ENCODE measurements at regions not wholly inside any gene's neighbourhood (a gene's known extent, or its start where the extent isn't known, plus 50 kb on each side); places are given as distances from the start of the nearest gene placed in this dataset.

DNA sequence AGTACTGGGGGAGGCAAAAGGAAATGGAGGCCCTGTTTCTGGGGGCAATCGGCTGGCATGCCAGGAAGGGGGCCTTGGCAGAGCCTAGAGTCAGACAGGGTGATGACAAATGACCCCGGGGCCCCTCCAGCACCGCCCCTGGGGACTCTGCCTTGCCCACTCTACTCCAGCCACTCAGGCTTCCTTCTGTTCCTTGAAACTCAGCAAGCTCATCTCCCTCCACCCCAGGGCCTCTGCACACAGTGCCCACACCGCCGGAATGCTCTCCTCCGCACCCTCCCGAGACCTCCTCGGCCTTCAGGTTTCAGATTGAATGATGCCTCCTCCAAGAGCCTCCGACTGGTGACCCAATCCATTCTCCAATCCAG is 122.5 kb upstream of the ZBTB40 start:
- Mint-ChIP-seq H3K27me3 (ENCODE audit: unreplicated experiment) (peaks cover 27% of the 10 kb centered on the region), H3K27ac (ENCODE audit: unreplicated experiment) (no peak overlapping the region), H3K4me1 (ENCODE audit: low read depth, unreplicated experiment) (no peaks in the 10 kb centered on the region), H3K36me3 (ENCODE audit: insufficient read depth, unreplicated experiment) (no peaks in the 10 kb centered on the region), H3K4me3 (ENCODE audit: low read depth, unreplicated experiment) (no peak overlapping the region), H3K9me3 (ENCODE audit: low read depth, unreplicated experiment) (no peaks in the 10 kb centered on the region)
- BruUV-seq (replicated peaks): no TSS peak
- TF ChIP-seq, protein P1, sequence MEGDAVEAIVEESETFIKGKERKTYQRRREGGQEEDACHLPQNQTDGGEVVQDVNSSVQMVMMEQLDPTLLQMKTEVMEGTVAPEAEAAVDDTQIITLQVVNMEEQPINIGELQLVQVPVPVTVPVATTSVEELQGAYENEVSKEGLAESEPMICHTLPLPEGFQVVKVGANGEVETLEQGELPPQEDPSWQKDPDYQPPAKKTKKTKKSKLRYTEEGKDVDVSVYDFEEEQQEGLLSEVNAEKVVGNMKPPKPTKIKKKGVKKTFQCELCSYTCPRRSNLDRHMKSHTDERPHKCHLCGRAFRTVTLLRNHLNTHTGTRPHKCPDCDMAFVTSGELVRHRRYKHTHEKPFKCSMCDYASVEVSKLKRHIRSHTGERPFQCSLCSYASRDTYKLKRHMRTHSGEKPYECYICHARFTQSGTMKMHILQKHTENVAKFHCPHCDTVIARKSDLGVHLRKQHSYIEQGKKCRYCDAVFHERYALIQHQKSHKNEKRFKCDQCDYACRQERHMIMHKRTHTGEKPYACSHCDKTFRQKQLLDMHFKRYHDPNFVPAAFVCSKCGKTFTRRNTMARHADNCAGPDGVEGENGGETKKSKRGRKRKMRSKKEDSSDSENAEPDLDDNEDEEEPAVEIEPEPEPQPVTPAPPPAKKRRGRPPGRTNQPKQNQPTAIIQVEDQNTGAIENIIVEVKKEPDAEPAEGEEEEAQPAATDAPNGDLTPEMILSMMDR (IDR thresholded peaks at IDR 0.05; ENCODE audit: unreplicated experiment): no peak
- intact Hi-C loops (cut with micrococcal nuclease; ENCODE audit: unreplicated experiment): no loop called here
- CTCF ChIA-PET: no interaction called here
- no peak for DNase-seq

- H3K9me3 Mint-ChIP-seq (ENCODE audit: low read depth, unreplicated experiment): no peaks in the 10 kb centered on the region
- H3K27me3 Mint-ChIP-seq (ENCODE audit: unreplicated experiment): peaks cover 27% of the 10 kb centered on the region
- H3K4me3 Mint-ChIP-seq (ENCODE audit: low read depth, unreplicated experiment): no peak overlapping the region
- intact Hi-C loops (cut with micrococcal nuclease; ENCODE audit: unreplicated experiment): no loop called here
- H3K36me3 Mint-ChIP-seq (ENCODE audit: insufficient read depth, unreplicated experiment): no peaks in the 10 kb centered on the region
- TF ChIP-seq, protein P1 (IDR thresholded peaks at IDR 0.05; ENCODE audit: unreplicated experiment): no peak
- H3K27ac Mint-ChIP-seq (ENCODE audit: unreplicated experiment): no peak overlapping the region
- no TSS peak for BruUV-seq (replicated peaks)
- no peaks in the 10 kb centered on the region for H3K4me1 Mint-ChIP-seq (ENCODE audit: low read depth, unreplicated experiment)
- DNase-seq: no peak
- CTCF ChIA-PET: interaction anchor here (0.6 kb wide), 1 partner anchor 50 kb away, joined by 3 read pairs; no protein-coding TSS in a partner anchor
These were observed 121.4 kb upstream of the ZBTB40 start for GRCh38 chr1:22330092-22330759.

DNA sequence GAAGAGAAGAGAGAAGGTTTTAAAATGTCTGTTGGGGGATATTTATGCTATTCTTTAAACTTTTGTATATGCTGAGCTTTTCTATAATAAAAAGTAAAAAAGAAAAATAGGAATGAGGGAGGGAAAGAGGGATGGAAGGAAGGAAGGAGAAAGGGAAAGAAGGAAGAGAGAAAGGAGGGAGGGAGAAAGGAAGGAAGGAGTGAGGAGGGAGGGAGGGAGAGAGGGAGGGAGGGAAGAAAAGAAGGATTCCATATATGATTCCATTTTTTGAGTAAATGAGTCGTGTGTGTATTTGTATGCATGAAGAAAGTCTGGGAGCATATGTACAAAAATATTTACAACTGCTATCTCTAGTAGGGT is 120.9 kb upstream of the ZBTB40 start:
- Mint-ChIP-seq H3K27ac (ENCODE audit: unreplicated experiment) (no peak overlapping the region), H3K9me3 (ENCODE audit: low read depth, unreplicated experiment) (no peaks in the 10 kb centered on the region), H3K4me1 (ENCODE audit: low read depth, unreplicated experiment) (no peaks in the 10 kb centered on the region), H3K27me3 (ENCODE audit: unreplicated experiment) (peaks cover 27% of the 10 kb centered on the region), H3K36me3 (ENCODE audit: insufficient read depth, unreplicated experiment) (no peaks in the 10 kb centered on the region), H3K4me3 (ENCODE audit: low read depth, unreplicated experiment) (no peak overlapping the region)
- BruUV-seq (replicated peaks): no TSS peak
- intact Hi-C loops (cut with micrococcal nuclease; ENCODE audit: unreplicated experiment): no loop called here
- CTCF ChIA-PET: no interaction called here
- TF ChIP-seq, protein P1 (IDR thresholded peaks at IDR 0.05; ENCODE audit: unreplicated experiment): no peak
- no peak for DNase-seq

- DNase-seq: no peak
- intact Hi-C loops (cut with micrococcal nuclease; ENCODE audit: unreplicated experiment): no loop called here
- Mint-ChIP-seq H3K9me3 (ENCODE audit: low read depth, unreplicated experiment) (no peaks in the 10 kb centered on the region), H3K27ac (ENCODE audit: unreplicated experiment) (no peak overlapping the region), H3K27me3 (ENCODE audit: unreplicated experiment) (peaks cover 20% of the 10 kb centered on the region), H3K4me3 (ENCODE audit: low read depth, unreplicated experiment) (no peak overlapping the region), H3K36me3 (ENCODE audit: insufficient read depth, unreplicated experiment) (no peaks in the 10 kb centered on the region), H3K4me1 (ENCODE audit: low read depth, unreplicated experiment) (no peaks in the 10 kb centered on the region)
- no TSS peak for BruUV-seq (replicated peaks)
- TF ChIP-seq, protein P1 (IDR thresholded peaks at IDR 0.05; ENCODE audit: unreplicated experiment): no peak
- CTCF ChIA-PET: no interaction called here
These were observed 119.8 kb upstream of the ZBTB40 start for GRCh38 chr1:22331618-22332423.
